SJSA1 (cell line): ENCODE measurements at regions not wholly inside any gene's neighbourhood (a gene's known extent, or its start where the extent isn't known, plus 50 kb on each side); places are given as distances from the start of the nearest gene placed in this dataset.
"Not testable (repeated sequence)": the region's sequence is repeated elsewhere in the genome, so short reads cannot be mapped to it uniquely, and the experiment has no call there.

Experiments
- DNase-seq, 2 experiments: peaks; one replicate each; pipeline ENCODE4 v3.0.0-alpha.2; 2015 to 2020; ENCODE audit warnings: low spot score in 2 of 2, low read depth in 1 of 2
- H3K27ac ChIP-seq: fragments of 250-450 bp; sonication (Bioruptor Pico); 2 replicates; pipeline ENCODE4 v1.5.1; 2020; ENCODE audit warnings: mild to moderate bottlenecking, moderate library complexity
- H3K27me3 ChIP-seq: fragments of 250-450 bp; sonication (Bioruptor Pico); replicated peaks from 2 replicates; pipeline ENCODE4 v1.5.1; 2020; ENCODE audit warnings: mild to moderate bottlenecking, moderate library complexity
- H3K36me3 ChIP-seq: fragments of 250-450 bp; sonication (Bioruptor Pico); 2 replicates; pipeline ENCODE4 v1.5.1; 2020; ENCODE audit warnings: mild to moderate bottlenecking
- H3K4me1 ChIP-seq: fragments of 250-450 bp; sonication (Bioruptor Pico); replicated peaks from 2 replicates; pipeline ENCODE4 v1.6.1; 2021; ENCODE audit warnings: mild to moderate bottlenecking
- H3K4me3 ChIP-seq: fragments of 250-450 bp; sonication (Bioruptor Pico); 2 replicates; pipeline ENCODE4 v1.5.1; 2020; ENCODE audit warnings: mild to moderate bottlenecking
- H3K9me3 ChIP-seq: fragments of 250-450 bp; sonication (Bioruptor Pico); replicated peaks from 2 replicates; pipeline ENCODE4 v1.5.1; 2020; ENCODE audit warnings: mild to moderate bottlenecking

DNA sequence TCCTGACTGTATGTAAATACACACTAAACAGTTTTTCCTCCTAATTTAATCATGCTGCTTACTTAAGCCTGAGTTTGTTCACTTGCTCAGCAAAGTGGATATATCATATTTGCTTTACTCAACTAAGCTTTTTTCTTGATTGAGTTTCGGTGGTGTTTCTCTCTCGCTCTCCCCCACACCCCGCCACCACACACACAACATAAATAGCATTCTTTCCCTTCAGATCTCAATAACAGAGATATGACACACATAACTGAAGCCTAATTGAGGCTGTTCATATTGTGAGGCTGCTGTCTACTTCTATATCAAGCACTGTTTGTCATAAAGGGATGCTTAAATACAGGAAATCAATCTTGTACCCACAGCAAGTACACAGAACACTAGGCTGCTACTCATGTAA lies 364.9 kb downstream of the FAT3 start:
- no peaks in the 10 kb centered on the region for H3K27me3 ChIP-seq

DNA sequence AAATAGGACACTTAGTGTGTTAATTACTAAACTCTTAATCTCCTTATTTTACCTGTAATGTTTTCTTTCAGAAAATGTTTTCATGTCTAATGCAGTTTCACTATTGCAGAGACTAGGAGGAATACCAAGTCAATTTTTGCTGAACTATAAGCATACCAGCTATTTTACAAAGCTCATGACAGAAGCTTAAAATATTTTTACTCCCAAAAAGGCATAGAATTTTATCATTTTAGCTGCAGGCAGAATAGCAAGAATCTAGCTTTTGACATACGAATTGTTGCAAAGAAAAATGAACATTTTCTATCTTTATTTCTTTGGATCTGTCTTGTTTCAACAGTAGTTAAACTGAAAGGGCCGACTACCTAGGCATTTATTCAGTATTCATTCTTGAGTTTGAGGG lies 366.9 kb downstream of the FAT3 start:
- H3K9me3 ChIP-seq = no peaks in the 10 kb centered on the region
- no peaks in the 10 kb centered on the region for H3K36me3 ChIP-seq
- no peak overlapping the region for H3K4me3 ChIP-seq
- H3K27ac ChIP-seq = no peak overlapping the region
- no peaks in the 10 kb centered on the region for H3K27me3 ChIP-seq
- DNase-seq = no peak
- H3K4me1 ChIP-seq = no peaks in the 10 kb centered on the region

More for the DNA sequence above, 364.9 kb downstream of the FAT3 start:
- no peaks in the 10 kb centered on the region for H3K4me1 ChIP-seq
- no peak overlapping the region for H3K4me3 ChIP-seq
- H3K9me3 ChIP-seq = no peaks in the 10 kb centered on the region
- no peak for DNase-seq
- no peak overlapping the region for H3K27ac ChIP-seq
- no peaks in the 10 kb centered on the region for H3K36me3 ChIP-seq

DNA sequence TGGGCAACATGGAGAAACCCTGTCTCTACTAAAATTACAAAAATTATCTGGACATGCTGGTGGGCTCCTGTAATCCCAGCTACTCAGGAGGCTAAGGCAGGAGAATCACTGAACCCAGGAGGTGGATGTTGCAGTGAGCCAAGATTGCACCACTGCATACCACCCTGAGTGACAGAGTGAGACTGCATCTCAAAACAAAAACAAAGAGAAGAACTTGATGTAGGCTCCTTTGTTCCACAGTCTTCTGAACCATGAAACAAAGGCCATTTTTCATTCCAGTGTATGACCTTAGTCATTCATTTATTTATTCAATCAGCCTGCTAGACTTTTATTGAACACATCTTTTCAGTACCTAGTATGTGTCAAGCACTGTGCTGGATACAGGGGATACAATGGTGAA lies 369.6 kb downstream of the FAT3 start:
- H3K27me3 ChIP-seq = no peaks in the 10 kb centered on the region
- H3K27ac ChIP-seq = no peak overlapping the region
- H3K4me3 ChIP-seq = no peak overlapping the region
- H3K4me1 ChIP-seq = no peaks in the 10 kb centered on the region
- H3K36me3 ChIP-seq = no peaks in the 10 kb centered on the region
- H3K9me3 ChIP-seq = no peaks in the 10 kb centered on the region
- no peak for DNase-seq

DNA sequence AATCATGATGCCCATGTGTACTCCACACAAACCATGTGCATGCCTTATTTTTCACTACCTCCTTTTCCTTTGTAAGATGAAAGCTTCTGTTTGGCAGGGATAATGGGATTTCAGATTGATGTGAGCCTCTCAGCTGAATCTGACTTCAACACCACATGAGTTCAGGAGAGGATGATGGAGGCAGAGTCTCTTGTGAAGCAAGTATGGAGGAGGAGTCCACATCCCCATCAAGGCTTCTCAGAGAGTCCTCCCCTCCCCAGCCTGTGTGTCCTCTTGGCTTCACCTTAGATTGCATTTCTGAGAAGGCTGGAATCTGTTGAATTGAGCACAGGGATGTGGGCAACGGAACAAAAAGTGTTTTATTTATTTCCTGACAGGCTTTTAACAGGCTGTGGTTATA lies 370.4 kb downstream of the FAT3 start:
- H3K36me3 ChIP-seq = no peaks in the 10 kb centered on the region
- no peaks in the 10 kb centered on the region for H3K4me1 ChIP-seq
- no peaks in the 10 kb centered on the region for H3K27me3 ChIP-seq
- no peak overlapping the region for H3K27ac ChIP-seq
- no peak overlapping the region for H3K4me3 ChIP-seq
- no peak for DNase-seq
- H3K9me3 ChIP-seq = no peaks in the 10 kb centered on the region

DNA sequence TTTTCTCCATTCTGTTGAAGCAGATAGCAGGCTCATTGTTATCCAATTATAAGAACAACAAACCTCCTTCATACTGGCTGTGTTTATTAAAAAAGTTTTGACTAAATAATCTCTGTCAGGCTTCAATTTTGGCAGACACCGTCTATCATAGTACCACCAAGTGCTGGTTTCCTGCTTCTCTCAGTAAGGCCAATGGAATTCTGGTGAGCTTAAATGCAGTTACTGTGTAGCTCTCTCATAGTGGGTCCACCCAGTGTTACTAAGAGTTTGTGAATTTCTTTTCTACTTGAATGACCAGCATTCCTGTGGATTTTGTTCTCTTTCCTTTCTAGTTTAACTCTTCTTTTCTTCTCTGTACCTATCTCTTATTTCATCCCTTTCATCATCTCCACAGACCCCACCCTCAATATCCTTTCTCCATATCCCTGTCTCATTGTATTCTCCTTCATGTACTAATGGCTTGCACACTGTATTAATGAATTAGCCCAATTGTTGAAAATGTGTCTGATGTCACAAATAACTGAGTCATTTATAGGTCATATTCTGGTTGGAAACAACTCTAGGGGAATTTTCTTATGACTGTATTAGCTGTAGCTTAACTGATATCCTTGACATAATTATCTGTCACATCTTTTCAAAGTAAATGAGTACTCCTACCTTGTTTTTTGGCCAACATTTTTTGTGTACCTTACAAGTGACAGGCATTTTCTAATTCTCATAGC lies 372.1 kb downstream of the FAT3 start:
- no peaks in the 10 kb centered on the region for H3K36me3 ChIP-seq
- H3K27ac ChIP-seq = no peak overlapping the region
- H3K9me3 ChIP-seq = no peaks in the 10 kb centered on the region
- H3K4me3 ChIP-seq = no peak overlapping the region
- H3K27me3 ChIP-seq = no peaks in the 10 kb centered on the region
- no peak for DNase-seq
- H3K4me1 ChIP-seq = no peaks in the 10 kb centered on the region

DNA sequence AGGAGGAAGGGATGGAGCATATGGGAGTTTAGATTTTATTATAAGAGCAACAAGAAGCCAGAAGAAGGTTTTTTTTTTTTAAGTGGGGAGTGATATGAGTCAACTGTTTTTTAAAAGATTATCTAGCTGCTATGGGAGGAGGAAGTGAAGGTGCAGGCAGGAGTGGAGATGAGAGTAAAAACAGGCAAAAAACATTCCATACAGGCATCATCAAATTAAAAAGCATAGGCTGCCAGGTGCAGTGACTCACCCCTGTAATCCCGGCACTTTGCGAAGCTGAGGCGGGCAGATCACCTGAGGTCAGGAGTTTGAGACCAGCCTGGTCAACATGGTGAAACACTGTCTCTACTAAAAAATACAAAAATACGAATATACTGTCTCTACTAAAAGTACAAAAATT lies 368.4 kb upstream of the MTNR1B start:
- no peaks in the 10 kb centered on the region for H3K4me1 ChIP-seq
- H3K27me3 ChIP-seq = no peaks in the 10 kb centered on the region
- H3K9me3 ChIP-seq = no peaks in the 10 kb centered on the region
- no peak overlapping the region for H3K27ac ChIP-seq
- no peak for DNase-seq
- H3K4me3 ChIP-seq = no peak overlapping the region
- no peaks in the 10 kb centered on the region for H3K36me3 ChIP-seq

DNA sequence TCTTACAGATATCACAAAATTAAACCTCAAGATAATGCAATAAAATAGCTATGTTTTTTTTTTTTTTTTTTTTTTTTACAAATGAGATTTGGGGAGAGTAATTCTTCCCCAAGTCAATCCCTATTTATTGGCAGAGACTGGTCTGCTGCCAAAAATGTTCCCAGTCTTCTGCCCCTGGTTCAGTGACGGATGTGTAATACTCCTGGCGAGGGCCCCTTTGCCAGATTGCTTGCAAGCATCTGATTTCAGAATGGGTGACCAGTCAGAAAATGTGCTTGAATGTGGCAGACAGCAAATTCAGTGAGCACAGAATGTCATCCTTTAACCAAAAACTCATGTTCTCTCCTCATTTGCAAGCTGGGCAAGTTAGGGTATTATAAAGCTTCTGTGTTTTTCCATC lies 363.8 kb upstream of the MTNR1B start:
- Histone ChIP-seq H3K9me3 (no peaks in the 10 kb centered on the region), H3K27me3 (no peaks in the 10 kb centered on the region)

DNA sequence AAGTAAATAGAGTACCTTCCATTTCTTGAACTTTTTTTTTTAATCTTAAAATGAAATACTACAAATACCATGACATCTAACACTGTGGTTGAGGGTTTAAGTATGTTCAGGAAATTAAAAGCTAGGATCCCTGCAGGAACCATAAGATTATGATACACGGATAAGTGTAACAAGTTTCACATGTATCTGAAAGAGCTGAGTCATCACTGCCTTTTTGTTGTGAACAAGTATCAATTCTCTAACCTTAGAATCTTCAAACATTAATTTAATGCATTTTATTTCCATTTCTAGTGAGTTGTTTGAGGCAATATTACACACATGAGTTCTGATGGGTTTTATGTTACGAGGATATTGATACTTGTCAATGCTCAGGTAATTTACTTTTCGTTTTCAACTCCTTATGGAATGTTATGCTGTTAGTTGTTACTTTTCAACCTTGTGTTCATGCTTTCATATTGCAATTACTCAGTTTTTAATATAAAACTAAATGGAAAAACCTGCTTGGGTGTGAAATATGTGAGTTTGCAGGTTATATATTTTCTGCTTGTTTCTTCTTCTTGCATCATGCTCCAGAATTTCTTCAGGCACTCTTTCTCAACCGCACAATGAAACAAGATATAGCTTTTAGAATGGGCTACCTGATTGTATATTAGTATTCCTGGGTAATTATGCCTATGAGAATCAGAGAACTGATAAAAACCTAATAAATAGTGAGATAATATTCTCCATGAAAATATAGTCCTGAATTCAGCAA lies 361.3 kb upstream of the MTNR1B start:
- Histone ChIP-seq H3K4me3 (no peak overlapping the region), H3K27ac (no peak overlapping the region), H3K27me3 (no peaks in the 10 kb centered on the region), H3K4me1 (no peaks in the 10 kb centered on the region), H3K9me3 (no peaks in the 10 kb centered on the region), H3K36me3 (no peaks in the 10 kb centered on the region)
- DNase-seq = no peak

More for the DNA sequence above, 363.8 kb upstream of the MTNR1B start:
- no peaks in the 10 kb centered on the region for H3K36me3 ChIP-seq
- H3K4me3 ChIP-seq = no peak overlapping the region
- H3K4me1 ChIP-seq = no peaks in the 10 kb centered on the region
- no peak overlapping the region for H3K27ac ChIP-seq
- no peak for DNase-seq

DNA sequence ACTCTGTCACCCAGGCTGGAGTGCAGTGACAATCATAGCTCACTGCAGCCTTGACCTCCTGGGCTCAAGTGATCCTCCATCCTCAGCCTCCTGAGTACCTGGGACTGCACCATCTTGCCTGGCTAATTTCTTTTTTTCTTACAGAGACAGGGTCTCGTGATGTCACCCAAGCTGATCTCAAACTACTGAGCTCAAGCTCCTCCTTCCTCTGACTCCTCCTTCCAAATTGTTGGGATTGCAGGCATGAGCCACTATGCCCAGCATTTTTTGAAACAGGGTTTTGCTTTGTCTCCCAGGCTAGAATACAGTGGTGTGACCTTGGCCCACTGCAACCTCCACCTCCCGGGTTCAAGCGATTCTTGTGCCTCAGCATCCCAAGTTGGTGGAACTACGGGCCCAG lies 358.3 kb upstream of the MTNR1B start:
- DNase-seq = no peak
- no peak overlapping the region for H3K27ac ChIP-seq
- no peaks in the 10 kb centered on the region for H3K36me3 ChIP-seq
- no peak overlapping the region for H3K4me3 ChIP-seq
- no peaks in the 10 kb centered on the region for H3K9me3 ChIP-seq
- no peaks in the 10 kb centered on the region for H3K4me1 ChIP-seq
- no peaks in the 10 kb centered on the region for H3K27me3 ChIP-seq

DNA sequence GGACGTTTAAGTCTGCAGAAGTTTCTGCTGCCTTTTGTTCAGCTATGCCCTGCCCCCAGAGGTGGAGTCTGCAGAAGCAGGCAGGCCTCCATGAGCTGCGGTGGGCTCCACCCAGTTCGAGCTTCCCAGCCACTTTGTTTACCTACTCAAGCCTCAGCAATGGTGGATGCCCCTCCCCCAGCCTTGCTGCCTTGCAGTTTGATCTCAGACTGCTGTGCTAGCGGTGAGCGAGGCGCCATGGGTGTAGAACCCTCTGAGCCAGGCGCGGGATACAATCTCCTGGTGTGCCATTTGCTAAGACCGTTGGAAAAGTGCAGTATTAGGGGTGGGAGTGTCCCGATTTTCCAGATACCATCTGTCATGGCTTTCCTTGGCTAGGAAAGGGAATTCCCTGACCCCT lies 351.4 kb upstream of the MTNR1B start:
- DNase-seq, H3K4me1 ChIP-seq, H3K9me3 ChIP-seq, H3K27ac ChIP-seq, H3K27me3 ChIP-seq, H3K36me3 ChIP-seq, H3K4me3 ChIP-seq: not testable (repeated sequence)

DNA sequence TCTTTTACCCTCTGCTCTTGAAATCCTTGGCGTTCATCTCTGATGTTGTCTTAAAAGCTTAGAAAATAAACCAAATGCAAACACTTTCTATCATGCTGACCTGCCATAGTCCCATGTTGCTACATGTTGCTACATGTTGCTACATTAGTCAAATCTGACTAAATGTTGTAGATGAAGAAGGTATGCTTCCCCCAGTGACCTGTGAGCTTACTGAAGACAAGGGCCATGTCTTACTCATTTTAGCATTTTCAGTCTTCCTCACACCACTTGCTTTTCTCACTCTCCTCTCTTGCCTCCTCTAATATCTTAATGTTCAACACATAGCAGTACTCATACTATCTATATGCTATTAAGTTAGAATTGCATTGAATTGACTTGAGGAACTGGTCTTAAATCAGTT lies 346.4 kb upstream of the MTNR1B start:
- no peaks in the 10 kb centered on the region for H3K36me3 ChIP-seq

DNA sequence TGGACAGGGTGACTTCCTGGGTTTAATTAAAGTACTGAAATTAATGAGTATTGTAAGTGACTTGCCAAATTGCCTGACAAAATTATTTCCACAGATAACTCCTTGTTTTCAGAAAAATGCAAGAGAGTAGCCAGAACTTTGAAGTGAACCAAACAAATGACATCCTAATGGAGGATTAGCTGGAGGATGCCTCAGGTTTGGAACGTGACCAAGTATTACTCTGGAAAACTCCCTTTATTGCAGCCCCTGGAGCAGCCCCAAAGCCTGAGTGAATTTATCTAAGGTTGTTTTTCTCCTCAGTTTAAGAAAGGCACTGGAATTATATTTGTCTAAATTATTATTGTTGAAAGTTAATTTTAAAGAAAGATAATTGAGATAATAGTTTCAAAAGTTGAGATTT lies 343.6 kb upstream of the MTNR1B start:
- H3K4me3 ChIP-seq = no peak overlapping the region
- H3K27ac ChIP-seq = no peak overlapping the region
- H3K27me3 ChIP-seq = no peaks in the 10 kb centered on the region
- H3K4me1 ChIP-seq = no peaks in the 10 kb centered on the region
- H3K9me3 ChIP-seq = no peaks in the 10 kb centered on the region
- no peaks in the 10 kb centered on the region for H3K36me3 ChIP-seq
- no peak for DNase-seq

More for the DNA sequence above, 346.4 kb upstream of the MTNR1B start:
- H3K27ac ChIP-seq = no peak overlapping the region
- no peaks in the 10 kb centered on the region for H3K4me1 ChIP-seq
- no peaks in the 10 kb centered on the region for H3K9me3 ChIP-seq
- no peak for DNase-seq
- no peaks in the 10 kb centered on the region for H3K27me3 ChIP-seq
- H3K4me3 ChIP-seq = no peak overlapping the region

DNA sequence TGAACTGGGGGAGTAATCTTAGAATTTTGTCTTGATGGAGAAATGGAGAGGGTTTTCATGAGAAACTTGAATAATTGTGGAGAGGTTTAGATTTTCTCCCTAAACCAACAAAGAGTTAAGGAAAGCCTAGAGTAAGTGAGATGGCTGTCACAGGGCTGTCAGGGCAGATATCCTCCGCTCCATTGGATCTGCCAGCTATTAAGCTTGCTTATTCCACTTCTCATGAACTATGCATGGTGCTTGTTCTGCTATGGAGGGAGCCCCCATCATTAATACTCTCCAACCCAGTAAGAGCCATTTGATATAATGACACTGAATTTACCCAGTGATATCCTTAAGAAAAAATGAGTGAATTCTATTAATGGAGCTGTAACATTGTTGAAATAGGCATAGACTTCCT lies 342.8 kb upstream of the MTNR1B start:
- Histone ChIP-seq H3K27ac (no peak overlapping the region), H3K4me1 (no peaks in the 10 kb centered on the region), H3K36me3 (no peaks in the 10 kb centered on the region), H3K9me3 (no peaks in the 10 kb centered on the region), H3K4me3 (no peak overlapping the region), H3K27me3 (no peaks in the 10 kb centered on the region)
- DNase-seq = no peak

DNA sequence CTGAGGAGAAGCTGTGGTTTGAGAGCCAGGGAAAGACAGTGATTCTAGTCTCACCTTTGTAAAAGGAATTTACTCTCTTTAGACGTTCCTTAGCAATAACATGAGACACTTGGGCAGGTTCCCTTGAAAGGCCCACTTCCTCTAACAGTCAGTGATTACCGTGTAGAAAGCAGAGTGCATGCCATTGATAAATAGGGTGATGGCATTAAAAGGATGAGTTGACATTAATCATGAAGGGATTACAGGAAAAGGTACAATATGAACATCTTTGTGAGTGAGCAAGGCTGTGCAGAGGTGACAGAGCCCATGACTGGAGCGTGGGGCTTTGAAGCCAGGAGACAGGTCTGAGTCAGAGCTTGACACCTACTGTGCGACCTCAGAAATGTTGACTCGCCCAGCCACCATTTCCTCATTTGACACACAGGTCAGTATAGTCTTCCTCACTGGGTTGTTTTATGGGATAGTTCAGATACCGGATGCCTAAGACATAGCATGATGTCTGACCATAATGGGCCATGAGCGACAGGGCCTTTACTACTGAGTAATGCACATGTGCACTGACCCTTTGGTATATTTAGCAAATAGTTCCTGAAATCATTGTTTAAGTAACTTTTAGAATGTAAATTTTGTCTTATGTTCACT lies 341.7 kb upstream of the MTNR1B start:
- no peaks in the 10 kb centered on the region for H3K4me1 ChIP-seq
- H3K36me3 ChIP-seq = no peaks in the 10 kb centered on the region
- no peaks in the 10 kb centered on the region for H3K27me3 ChIP-seq
- H3K4me3 ChIP-seq = no peak overlapping the region
- no peak for DNase-seq
- H3K27ac ChIP-seq = no peak overlapping the region
- no peaks in the 10 kb centered on the region for H3K9me3 ChIP-seq
